Fibroblast of upper back skin (primary cell): ENCODE measurements at regions not wholly inside any gene's neighbourhood (a gene's known extent, or its start where the extent isn't known, plus 50 kb on each side); places are given as distances from the start of the nearest gene placed in this dataset.
A peak's percentile ranks its signal among the peaks of the same experiment; 100 is the strongest.

Source experiments
- DNase-seq: peaks from one replicate; pipeline ENCODE4 v3.0.0-alpha.2; 2013

DNA sequence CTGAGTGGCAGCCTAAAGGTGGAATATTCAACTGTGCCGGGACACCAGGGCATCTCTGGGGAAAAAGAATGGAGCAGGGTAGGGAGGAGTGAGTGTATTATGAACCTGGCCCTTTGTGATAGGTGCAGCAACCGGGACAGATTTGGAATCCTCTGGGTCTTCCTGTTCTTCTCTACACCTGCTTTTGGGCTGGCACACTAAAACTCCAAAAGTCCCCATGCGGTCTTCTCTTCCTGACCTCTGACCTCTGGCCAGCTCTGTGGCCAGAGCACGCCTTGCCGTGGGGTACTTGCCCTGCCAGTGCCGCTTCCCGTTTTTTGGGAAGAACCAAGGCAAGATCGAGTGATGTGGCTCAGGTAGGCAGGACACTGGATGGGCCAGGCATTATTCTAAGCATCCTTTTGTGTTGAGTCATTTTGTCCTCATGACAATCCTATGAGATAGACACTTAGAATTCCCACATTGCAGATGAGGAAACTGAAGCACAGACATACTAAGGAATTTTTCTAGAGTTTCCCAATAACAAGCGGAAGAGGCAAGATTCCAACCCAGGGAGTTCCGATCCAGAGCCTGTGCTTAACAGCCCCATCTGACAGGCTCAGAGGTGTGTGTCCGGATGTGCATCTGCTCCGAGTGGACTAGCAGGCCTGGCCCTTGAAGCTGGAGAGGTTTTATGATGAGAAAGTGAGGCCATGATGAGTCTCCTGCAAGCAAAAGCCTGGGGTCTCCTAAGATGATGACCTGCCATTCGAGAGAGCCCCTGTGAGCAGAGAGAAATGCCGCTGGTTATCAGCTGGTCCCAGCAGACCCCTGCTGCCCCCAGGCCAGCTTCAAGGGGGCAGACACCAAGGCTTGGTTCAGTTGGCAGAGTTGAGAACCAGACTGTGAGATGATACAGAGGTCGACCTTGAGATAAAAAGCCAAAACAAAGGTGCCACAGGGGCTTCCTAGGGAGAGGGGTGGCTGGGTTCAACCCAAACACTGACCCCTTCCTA, 67.9 kb upstream of the ESRRB start:
- DNase-seq = peak; percentile 1

DNA sequence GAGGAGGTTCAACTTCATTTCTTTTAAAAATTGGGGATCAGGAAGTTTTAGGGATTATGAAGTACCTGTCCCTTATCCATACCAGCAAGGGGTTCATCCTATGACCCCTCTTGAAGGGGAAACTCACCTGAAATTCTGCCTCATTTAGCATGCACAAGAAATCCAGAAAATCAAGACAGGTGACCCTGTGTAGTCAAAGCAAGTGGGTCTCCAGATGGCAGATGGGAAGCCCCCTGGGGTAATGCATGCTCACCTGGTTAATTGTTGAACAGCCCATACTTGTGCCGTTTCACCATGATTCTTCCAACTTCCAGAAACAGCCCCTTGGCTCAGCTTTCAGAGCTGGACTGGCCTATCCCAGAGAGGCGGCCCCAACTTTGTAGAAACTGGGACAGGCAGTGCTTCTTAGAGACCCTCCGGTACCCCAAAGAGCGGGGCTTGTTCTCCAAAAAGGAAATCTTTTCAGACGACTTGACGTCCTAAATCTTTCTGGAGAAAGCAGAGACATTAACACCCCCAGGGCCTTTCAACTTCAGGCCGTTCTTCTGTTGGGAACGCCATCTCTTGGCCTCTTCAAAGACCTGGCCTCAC, 66.3 kb upstream of the ESRRB start:
- no peak for DNase-seq

DNA sequence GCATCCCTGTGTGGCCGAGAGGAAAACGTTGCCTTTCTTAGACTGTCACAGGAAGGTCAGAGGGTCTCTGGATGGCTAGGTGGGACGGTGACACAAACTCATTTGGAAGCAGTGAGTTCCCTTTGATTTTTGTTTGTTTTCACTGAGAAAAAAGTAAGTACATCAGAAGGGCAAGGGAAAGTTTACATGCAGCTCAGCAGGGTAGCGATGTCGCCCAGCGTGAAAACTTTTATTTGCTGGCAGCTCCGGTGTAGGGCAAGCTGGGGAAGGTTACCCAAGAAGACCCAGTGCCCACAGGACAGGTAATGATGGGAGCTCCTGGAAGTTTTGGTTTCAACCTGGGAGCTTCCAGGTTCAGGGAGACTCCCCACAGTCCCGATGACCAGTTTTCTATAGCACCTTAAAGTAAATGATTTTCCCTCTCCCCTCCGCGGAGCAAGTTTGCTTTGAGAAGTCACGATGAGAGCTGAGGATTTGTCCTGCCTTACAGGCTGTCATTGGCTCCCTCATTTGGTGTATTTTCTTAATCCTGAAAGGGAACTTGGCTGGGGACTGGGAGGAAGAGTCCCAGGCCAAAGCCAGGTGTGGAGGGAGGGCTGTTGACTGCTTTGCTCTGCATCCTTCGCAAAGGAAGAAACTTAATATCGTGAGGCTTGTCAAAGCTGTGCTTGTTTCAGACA, 64.7 kb upstream of the ESRRB start:
- DNase-seq = no peak

DNA sequence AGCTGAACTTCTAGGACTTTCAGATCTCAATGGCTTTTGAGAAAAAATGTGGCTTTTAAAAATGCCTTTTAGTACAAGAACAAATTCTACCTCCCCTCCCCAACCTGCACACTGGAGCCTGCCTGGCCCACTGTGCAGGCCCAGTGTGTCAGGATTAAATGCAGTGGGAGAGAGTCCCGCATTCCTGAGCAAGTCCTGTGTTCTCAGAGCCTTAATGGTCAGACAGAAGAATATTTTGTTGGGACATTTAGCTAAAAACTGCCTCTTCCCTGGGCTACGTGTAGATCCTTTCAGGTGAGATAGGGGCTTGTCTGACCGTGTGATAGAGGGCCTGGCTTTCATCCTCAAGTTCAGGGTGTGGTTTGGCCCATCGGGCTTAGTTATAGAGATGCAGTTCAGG, 63.1 kb upstream of the ESRRB start:
- DNase-seq = no peak

DNA sequence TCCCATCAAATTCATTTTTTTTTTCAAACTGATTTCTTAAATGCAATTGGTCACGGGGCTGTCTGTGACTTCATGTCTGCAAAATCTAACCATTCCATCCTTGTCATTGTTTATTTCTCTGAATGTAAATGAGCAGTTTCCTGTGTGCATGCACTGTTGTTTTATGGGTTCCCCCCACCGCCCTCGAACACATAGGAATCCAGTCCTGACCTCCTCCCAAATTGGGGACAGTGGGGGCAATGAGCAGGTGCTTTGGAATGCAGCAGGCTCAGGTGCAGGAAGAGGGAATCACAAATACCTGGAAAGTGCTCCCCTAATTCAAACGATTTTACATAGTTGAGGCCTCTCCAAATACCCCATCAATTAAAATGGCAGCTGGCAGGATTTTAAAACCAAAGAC, 62.6 kb upstream of the ESRRB start:
- no peak for DNase-seq

DNA sequence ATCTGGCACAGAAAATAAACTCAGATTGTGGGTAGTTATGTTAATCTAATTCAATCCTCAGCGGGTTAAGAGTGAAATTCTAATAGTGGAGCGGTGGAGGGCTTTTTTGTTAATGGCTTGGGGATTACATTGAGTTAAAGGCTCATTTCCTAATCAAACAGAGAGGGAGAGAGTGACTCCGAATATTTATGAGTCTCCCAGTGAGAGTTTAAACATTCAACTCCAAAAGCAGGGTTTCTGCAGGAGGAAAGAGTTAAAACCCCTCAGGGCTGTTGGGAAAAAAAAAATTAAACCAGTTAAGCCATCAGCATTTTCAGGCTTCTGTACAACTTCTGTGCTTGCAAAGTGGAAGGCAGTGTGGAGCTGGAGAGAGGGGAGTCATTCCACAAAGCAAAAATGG, 62.1 kb upstream of the ESRRB start:
- DNase-seq = no peak

DNA sequence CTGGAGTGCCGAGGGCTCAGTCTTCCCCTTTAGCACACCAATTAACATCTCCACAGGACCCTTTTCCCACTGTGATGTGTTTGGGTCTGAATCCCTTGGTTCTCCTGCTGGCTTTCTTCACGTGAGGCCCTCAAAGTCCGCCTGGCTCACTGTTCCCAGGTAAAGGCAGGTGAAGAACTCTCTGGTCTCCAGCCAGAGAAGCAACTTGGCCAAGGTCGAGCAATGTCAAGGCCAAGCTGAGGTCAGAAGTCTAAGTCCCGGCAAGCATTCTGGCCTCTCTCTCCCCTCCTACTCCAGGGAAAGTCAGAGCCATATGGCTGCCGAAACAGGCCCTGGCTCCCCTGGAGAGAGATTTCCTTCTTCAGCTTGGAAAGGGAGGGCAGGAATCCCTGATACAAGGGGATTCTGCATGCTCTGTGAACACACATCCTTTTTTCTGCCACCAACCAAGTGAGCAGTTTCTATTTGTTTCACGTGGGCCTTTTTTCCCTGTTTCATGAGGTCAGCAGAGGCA, 61.4 kb upstream of the ESRRB start:
- no peak for DNase-seq

DNA sequence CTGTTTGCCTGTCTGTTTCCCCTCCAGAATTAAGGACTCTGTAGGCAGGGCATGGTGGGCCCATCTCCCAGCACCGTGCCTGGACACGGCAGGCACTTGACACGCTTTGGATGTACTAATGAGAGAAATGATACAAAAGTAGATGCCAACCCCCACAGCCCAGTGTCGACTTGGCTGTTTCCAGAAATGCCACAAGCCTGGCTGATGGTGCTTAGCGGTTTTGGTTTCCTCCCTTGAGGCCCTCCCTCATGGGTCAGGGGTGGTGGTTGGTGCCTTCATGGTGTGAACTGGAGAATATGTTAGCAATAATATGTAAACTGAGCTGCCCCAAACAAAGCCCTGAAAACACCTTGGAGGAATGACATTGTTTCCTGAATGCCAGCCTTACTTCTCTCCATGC, 55.5 kb upstream of the ESRRB start:
- no peak for DNase-seq

DNA sequence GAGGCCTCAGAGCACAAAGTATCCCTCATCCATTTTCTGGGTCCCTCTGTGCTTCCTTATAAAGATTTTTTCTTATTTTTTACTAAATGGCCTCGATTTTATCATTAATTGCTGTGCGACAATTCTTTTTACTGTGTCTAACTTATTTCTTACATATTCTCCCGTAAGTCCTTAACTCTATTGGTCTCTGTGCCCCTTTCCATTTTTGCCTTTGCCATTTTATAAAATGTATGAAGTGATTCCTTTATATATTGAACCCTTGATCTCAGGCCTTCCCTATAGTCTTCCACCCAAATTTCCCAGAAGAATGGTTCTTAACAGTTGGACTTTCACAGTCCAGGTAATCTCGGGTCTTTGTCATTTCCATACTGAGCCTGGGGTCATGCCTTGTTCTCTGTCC, 55.0 kb upstream of the ESRRB start:
- DNase-seq = no peak

DNA sequence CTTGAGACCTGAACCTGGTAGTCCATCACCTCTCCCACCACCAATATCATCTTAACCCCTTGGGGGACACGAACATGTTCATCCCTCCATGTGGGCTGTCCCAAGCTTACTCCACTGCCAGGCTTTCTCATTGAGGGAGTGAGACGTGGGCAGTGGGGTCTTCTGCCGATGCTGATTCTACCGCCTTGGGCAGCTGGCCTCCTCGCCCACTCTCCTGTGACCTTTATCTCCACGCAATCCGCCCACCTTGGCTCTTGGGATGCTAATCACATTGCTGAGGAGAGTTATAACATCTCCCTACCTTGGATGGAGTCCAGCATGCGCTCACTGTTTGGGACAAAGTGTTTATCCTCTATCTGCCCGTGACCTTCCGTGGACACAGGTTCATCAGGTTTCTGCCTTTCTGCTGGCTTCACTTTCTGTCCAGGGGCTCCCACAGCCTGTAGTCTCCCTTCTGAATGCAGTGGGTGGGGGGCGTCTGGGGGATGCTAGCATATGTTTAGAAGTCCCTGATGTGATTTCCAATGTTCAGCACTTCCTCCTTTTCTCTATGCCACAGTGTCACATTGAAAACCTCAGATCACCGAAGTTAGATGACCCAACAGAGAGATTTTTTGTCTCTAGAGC, 53.2 kb upstream of the ESRRB start:
- no peak for DNase-seq

DNA sequence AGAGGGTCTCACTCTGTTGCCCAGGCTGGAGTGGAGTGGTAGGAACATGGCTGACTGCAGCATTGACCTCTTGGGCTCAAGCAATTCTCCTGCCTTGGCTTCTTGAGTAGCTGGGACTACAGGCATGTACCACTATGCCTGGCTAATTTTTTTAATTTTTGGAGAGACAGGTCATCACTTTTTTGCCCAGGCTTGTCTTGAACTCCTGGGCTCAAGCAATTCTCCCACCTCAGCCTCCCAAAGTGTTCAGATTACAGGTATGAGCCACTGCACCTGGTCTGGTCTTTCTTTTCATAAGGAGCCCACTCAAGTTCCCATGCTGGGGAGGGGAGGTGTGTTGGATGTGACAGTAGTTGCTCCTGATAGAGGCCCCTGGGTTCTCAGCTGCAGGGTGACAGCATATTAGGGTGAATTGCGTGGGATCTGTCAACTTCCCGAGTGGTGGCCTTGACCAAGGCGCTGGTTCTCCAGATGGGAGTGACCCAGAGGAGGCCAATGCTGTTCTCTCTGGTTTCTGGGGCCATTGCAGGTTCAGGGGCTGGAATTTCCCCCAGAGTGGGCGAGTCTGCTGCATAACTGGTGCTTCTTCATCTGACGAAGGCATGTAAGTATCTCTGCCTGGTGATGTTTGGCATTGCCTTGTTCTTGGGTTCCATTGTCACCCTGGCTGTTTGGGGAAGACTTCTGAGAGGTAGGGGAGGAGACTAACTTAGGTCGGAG, 52.4 kb upstream of the ESRRB start:
- DNase-seq = no peak

DNA sequence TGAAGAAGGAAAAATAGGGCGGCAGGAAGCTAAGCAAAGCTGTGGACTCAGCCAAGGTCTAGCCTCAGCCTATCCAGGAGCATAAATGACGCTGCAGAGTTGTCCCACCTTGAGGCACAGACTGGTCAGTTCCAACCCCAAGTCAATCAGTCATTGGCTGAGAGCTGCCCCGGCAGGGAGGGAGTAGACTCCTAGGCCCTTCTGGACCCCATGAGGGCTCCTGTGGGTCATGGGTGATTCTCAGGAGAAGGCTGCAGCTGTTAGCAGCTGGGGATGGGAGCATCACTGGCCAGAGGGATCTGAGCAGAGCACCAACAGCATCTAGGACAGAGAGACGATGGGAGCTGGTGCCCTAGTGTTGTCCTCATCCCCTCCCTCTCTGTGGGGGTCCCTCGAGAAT, 51.8 kb upstream of the ESRRB start:
- DNase-seq = no peak
